ENCODE measurements at regions not wholly inside any gene's neighbourhood (a gene's known extent, or its start where the extent isn't known, plus 50 kb on each side); places are given as distances from the start of the nearest gene placed in this dataset.

DNA sequence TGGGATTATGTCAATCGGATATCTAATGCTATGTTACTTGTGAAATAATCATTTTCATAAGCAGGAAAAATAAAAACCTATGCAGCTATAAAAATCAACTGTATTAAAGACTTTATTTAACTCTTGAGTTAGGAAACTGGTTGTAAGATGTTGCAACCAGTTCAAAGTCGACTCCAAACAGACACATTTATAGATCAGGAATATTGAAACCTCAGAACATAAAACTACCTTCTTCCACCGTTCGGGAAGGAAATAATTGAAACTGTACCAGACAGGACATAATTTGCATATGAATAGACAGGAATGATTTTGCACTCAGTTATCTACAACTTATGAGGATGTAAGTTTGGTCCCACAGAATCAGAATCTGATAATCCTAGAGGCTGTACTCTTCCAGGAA, 181.8 kb upstream of the STS start:
- Histone ChIP-seq H3K4me2 (ENCODE audit: extremely low read depth, insufficient read depth, low read length) (no peak overlapping the region), H3K36me3 (ENCODE audit: control insufficient read depth, insufficient read depth, low read length) (no peaks in the 10 kb centered on the region), H2AFZ (ENCODE audit: low read length) (no peak overlapping the region), H3K9me3 (ENCODE audit: control insufficient read depth, insufficient read depth, low read depth, low read length) (no peaks in the 10 kb centered on the region), H3K9ac (ENCODE audit: insufficient read depth, low read length) (no peak overlapping the region), H3K27me3 (ENCODE audit: control insufficient read depth, insufficient read depth, low read length) (no peaks in the 10 kb centered on the region), H3K79me2 (ENCODE audit: control insufficient read depth, insufficient read depth, low read length) (no peaks in the 10 kb centered on the region), H3K4me3 (replicated peaks in 1 of 4; ENCODE audit: control extremely low read depth in 1 of 4, insufficient read depth in 1 of 4, low read depth in 3 of 4, low read length in 4 of 4) (no peak overlapping the region), H3K4me1 (ENCODE audit: control insufficient read depth, extremely low read depth, insufficient read depth, low read length) (no peaks in the 10 kb centered on the region), H3K27ac (ENCODE audit: insufficient read depth, low read length) (no peak overlapping the region), H4K20me1 (ENCODE audit: control insufficient read depth, extremely low read depth, insufficient read depth, low read length) (no peaks in the 10 kb centered on the region)
- TF ChIP-seq, protein P1, sequence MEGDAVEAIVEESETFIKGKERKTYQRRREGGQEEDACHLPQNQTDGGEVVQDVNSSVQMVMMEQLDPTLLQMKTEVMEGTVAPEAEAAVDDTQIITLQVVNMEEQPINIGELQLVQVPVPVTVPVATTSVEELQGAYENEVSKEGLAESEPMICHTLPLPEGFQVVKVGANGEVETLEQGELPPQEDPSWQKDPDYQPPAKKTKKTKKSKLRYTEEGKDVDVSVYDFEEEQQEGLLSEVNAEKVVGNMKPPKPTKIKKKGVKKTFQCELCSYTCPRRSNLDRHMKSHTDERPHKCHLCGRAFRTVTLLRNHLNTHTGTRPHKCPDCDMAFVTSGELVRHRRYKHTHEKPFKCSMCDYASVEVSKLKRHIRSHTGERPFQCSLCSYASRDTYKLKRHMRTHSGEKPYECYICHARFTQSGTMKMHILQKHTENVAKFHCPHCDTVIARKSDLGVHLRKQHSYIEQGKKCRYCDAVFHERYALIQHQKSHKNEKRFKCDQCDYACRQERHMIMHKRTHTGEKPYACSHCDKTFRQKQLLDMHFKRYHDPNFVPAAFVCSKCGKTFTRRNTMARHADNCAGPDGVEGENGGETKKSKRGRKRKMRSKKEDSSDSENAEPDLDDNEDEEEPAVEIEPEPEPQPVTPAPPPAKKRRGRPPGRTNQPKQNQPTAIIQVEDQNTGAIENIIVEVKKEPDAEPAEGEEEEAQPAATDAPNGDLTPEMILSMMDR (conservative IDR thresholded peaks at IDR 0.05 in 1 of 2, IDR thresholded peaks at IDR 0.05 in 1 of 2; ENCODE audit: low read depth in 1 of 2, low read length in 2 of 2) = no peak
- no peak for TF ChIP-seq EZH2 (IDR thresholded peaks at IDR 0.05; ENCODE audit: low read length, missing control alignments)
- no peak for DNase-seq (ENCODE audit: low read depth in 2 of 2)

DNA sequence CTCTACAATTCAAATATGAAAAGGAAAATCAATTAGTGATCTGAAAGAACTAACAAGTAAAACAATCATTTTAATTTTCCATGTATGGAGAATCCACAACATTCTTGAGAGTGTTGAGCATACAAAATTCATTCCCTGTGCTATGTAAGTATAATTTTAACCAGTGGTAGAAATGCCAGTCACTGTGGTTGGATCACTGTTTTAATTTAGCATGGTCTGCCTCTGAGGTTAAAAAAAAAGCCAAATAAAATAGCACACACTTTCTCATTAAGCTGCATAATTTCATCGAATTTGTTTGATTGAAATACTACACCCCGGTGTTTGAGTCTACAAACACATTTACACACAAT, 185.5 kb upstream of the STS start:
- Histone ChIP-seq H4K20me1 (ENCODE audit: control insufficient read depth, extremely low read depth, insufficient read depth, low read length) (no peaks in the 10 kb centered on the region), H3K4me2 (ENCODE audit: extremely low read depth, insufficient read depth, low read length) (no peak overlapping the region), H3K4me3 (replicated peaks in 1 of 4; ENCODE audit: control extremely low read depth in 1 of 4, insufficient read depth in 1 of 4, low read depth in 3 of 4, low read length in 4 of 4) (no peak overlapping the region), H3K4me1 (ENCODE audit: control insufficient read depth, extremely low read depth, insufficient read depth, low read length) (no peaks in the 10 kb centered on the region), H3K9ac (ENCODE audit: insufficient read depth, low read length) (no peak overlapping the region), H3K27ac (ENCODE audit: insufficient read depth, low read length) (no peak overlapping the region), H3K27me3 (ENCODE audit: control insufficient read depth, insufficient read depth, low read length) (no peaks in the 10 kb centered on the region), H3K79me2 (ENCODE audit: control insufficient read depth, insufficient read depth, low read length) (no peaks in the 10 kb centered on the region), H2AFZ (ENCODE audit: low read length) (no peak overlapping the region), H3K36me3 (ENCODE audit: control insufficient read depth, insufficient read depth, low read length) (no peaks in the 10 kb centered on the region), H3K9me3 (ENCODE audit: control insufficient read depth, insufficient read depth, low read depth, low read length) (no peaks in the 10 kb centered on the region)
- DNase-seq (ENCODE audit: low read depth in 2 of 2) = no peak
- TF ChIP-seq, protein P1 (conservative IDR thresholded peaks at IDR 0.05 in 1 of 2, IDR thresholded peaks at IDR 0.05 in 1 of 2; ENCODE audit: low read depth in 1 of 2, low read length in 2 of 2) = no peak
- no peak for TF ChIP-seq EZH2 (IDR thresholded peaks at IDR 0.05; ENCODE audit: low read length, missing control alignments)

DNA sequence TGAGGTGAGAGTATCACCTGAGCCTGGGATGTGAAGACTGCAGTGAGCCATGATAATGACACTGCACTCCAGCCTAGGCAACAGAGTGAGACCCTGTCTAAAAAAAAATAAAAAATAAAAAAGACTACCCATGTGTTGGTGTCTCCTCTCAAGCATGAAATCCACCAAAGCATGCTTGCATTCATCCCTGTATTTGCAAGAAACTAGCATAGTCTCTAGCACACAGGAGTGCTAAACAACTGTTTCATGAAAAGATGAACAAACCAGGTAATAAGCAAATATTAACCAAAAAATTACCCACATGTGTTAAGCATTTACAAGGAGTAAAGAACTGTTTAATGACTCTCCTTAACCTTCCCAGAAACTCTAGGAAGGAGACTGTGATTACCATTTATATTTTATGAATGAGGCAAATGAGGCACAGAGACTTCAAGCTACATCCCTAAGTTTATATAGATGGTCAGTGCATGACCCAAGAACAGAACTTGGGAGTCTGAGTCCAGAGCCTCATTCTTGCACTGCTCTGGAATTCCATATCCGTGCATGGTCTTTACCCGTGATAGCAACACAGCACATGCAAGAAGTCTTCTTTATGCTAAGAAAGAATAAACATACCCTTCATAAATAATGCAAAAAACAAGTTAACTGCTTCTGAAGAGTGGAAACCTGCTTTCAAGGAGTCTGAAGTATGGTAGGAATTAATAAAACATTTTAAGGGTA, 186.1 kb upstream of the STS start:
- Histone ChIP-seq H3K27ac (ENCODE audit: insufficient read depth, low read length) (no peak overlapping the region), H3K27me3 (ENCODE audit: control insufficient read depth, insufficient read depth, low read length) (no peaks in the 10 kb centered on the region), H3K4me1 (ENCODE audit: control insufficient read depth, extremely low read depth, insufficient read depth, low read length) (no peaks in the 10 kb centered on the region), H2AFZ (ENCODE audit: low read length) (no peak overlapping the region), H4K20me1 (ENCODE audit: control insufficient read depth, extremely low read depth, insufficient read depth, low read length) (no peaks in the 10 kb centered on the region), H3K79me2 (ENCODE audit: control insufficient read depth, insufficient read depth, low read length) (no peaks in the 10 kb centered on the region), H3K4me2 (ENCODE audit: extremely low read depth, insufficient read depth, low read length) (no peak overlapping the region), H3K9me3 (ENCODE audit: control insufficient read depth, insufficient read depth, low read depth, low read length) (no peaks in the 10 kb centered on the region), H3K9ac (ENCODE audit: insufficient read depth, low read length) (no peak overlapping the region), H3K4me3 (replicated peaks in 1 of 4; ENCODE audit: control extremely low read depth in 1 of 4, insufficient read depth in 1 of 4, low read depth in 3 of 4, low read length in 4 of 4) (no peak overlapping the region), H3K36me3 (ENCODE audit: control insufficient read depth, insufficient read depth, low read length) (no peaks in the 10 kb centered on the region)
- no peak for DNase-seq (ENCODE audit: low read depth in 2 of 2)
- TF ChIP-seq EZH2 (IDR thresholded peaks at IDR 0.05; ENCODE audit: low read length, missing control alignments) = no peak
- TF ChIP-seq, protein P1 (conservative IDR thresholded peaks at IDR 0.05 in 1 of 2, IDR thresholded peaks at IDR 0.05 in 1 of 2; ENCODE audit: low read depth in 1 of 2, low read length in 2 of 2) = no peak

Data from fibroblast of lung (primary cell).